ENCODE measurements at regions not wholly inside any gene's neighbourhood (a gene's known extent, or its start where the extent isn't known, plus 50 kb on each side); places are given as distances from the start of the nearest gene placed in this dataset.

DNA sequence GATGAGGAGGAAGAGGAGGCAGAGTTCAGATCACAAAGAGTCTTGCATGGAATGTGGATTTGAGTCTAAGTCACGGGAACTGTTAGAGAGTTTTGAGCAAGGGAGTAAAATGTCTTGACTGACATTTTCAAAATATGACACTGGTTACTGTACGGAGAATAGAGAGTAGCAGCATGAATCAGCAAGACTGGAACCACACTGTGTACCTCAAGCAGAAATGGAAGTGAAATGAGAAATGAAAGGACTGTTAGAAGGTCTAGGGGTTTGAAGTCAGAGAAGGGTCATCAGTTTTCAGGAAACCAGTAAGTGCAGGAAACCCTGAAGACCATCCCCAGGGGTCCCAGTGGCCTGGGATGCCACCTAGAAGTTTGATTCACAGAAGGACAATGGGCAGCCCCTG lies 236.3 kb downstream of the GALC start:
- TF ChIP-seq, protein P1, sequence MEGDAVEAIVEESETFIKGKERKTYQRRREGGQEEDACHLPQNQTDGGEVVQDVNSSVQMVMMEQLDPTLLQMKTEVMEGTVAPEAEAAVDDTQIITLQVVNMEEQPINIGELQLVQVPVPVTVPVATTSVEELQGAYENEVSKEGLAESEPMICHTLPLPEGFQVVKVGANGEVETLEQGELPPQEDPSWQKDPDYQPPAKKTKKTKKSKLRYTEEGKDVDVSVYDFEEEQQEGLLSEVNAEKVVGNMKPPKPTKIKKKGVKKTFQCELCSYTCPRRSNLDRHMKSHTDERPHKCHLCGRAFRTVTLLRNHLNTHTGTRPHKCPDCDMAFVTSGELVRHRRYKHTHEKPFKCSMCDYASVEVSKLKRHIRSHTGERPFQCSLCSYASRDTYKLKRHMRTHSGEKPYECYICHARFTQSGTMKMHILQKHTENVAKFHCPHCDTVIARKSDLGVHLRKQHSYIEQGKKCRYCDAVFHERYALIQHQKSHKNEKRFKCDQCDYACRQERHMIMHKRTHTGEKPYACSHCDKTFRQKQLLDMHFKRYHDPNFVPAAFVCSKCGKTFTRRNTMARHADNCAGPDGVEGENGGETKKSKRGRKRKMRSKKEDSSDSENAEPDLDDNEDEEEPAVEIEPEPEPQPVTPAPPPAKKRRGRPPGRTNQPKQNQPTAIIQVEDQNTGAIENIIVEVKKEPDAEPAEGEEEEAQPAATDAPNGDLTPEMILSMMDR (IDR thresholded peaks at IDR 0.05) = no peak
- TF ChIP-seq POLR2AphosphoS5 (IDR thresholded peaks at IDR 0.05) (no peak), POLR2A (IDR thresholded peaks at IDR 0.05; ENCODE audit: low read depth) (no peak)
